K562 (cell line): ENCODE measurements at regions not wholly inside any gene's neighbourhood (a gene's known extent, or its start where the extent isn't known, plus 50 kb on each side); places are given as distances from the start of the nearest gene placed in this dataset.
A peak's percentile ranks its signal among the peaks of the same experiment; 100 is the strongest.

Experiments
- ATAC-seq: fragments of 200-7000 bp; cut with Tn5 transposase; 3 replicates; pipeline ENCODE4 v1.9.1; 2020; ENCODE audit warnings: moderate library complexity
- BruUV-seq: library from RNA; stranded (reverse); fragments of 400-500 nt; replicated peaks from 2 replicates; lab custom pipeline; 2021; lab: Mats Ljungman, UMichigan
- CTCF ChIA-PET: fragments of 300-600 bp; formaldehyde crosslinking; extraction: SDS; loops from one replicate; lab custom pipeline; 2021; ENCODE audit warnings: low intra/inter-chr PET ratio; lab: Yijun Ruan, JAX
- POLR2A ChIA-PET: fragments of 300-600, 350-650 bp; sonication (Branson Sonifier 250); formaldehyde crosslinking; extraction: SDS; loops from one replicate; lab custom pipeline; 2021; ENCODE audit warnings: antibody characterized with exemption, inconsistent platforms; lab: Yijun Ruan, JAX
- DNase-seq, 4 experiments: peaks; one replicate each; pipeline versions ENCODE4 v3.0.0 to v3.0.0-alpha.2; 2011 to 2018; ENCODE audit warnings: low spot score in 3 of 4, mixed read lengths in 3 of 4; ENCODE audit errors: extremely low read depth in 1 of 4
- FAIRE-seq: peaks from 2 replicates; lab custom pipeline; 2011; peaks lifted over from hg19 to GRCh38; lab: Jason Lieb, UNC
- H2AFZ ChIP-seq: 2 replicates; pipeline ENCODE4 v1.6.0; 2011; ENCODE audit warnings: low read depth, low read length, control low read depth, inconsistent platforms
- H3K27ac ChIP-seq: fragments of 200-600 bp; 3 replicates; pipeline ENCODE4 v1.8.0; 2011; ENCODE audit warnings: low read depth, mild to moderate bottlenecking, control low read depth, inconsistent platforms, low read length, moderate library complexity, mixed read lengths; ENCODE audit errors: extremely low read depth
- H3K27me3 ChIP-seq, 2 experiments: fragments of 300-600 bp in 1 of 2; 2 replicates in 1 of 2; 3 replicates in 1 of 2; pipeline versions ENCODE4 v1.6.0 to v1.8.0; 2011; ENCODE audit warnings: inconsistent platforms in 2 of 2, low read length in 2 of 2, mild to moderate bottlenecking in 1 of 2, mixed read lengths in 1 of 2, moderate library complexity in 1 of 2; ENCODE audit not compliant: control insufficient read depth in 2 of 2, insufficient read depth in 2 of 2
- H3K36me3 ChIP-seq: fragments of 300-600 bp; 3 replicates; pipeline ENCODE4 v1.8.0; 2011; ENCODE audit warnings: mild to moderate bottlenecking, low read length, inconsistent platforms; ENCODE audit not compliant: control insufficient read depth, insufficient read depth
- H3K4me1 ChIP-seq, 2 experiments: fragments of 200-600 bp in 1 of 2; replicated peaks in 1 of 2; 2 replicates in 1 of 2; 3 replicates in 1 of 2; pipeline versions ENCODE4 v1.5.1 to v1.8.0; 2011; ENCODE audit warnings: inconsistent platforms in 2 of 2, low read length in 2 of 2, mild to moderate bottlenecking in 1 of 2, mixed read lengths in 1 of 2, moderate library complexity in 1 of 2; ENCODE audit not compliant: control insufficient read depth in 2 of 2, insufficient read depth in 2 of 2
- H3K4me2 ChIP-seq: 2 replicates; pipeline ENCODE4 v1.6.1; 2011; ENCODE audit warnings: low read length, control low read depth, inconsistent platforms, mixed read lengths; ENCODE audit not compliant: insufficient read depth
- H3K4me3 ChIP-seq: fragments of 200-600 bp; sonication (generic), shearing (Covaris generic); 2 replicates; pipeline ENCODE4 v1.5.1; 2016; ENCODE audit warnings: control low read depth, inconsistent platforms
- H3K79me2 ChIP-seq: fragments of 200-600 bp; 3 replicates; pipeline ENCODE4 v1.8.0; 2011; ENCODE audit warnings: low read length, inconsistent platforms; ENCODE audit not compliant: control insufficient read depth, insufficient read depth
- H3K9ac ChIP-seq, 2 experiments: 2 replicates each; pipeline versions ENCODE4 v1.6.0 to v1.6.1; 2011; ENCODE audit warnings: low read depth in 2 of 2, low read length in 2 of 2, control low read depth in 1 of 2, inconsistent platforms in 1 of 2, mild to moderate bottlenecking in 1 of 2, mixed read lengths in 1 of 2; ENCODE audit not compliant: insufficient read depth in 1 of 2
- H3K9me1 ChIP-seq: one replicate; pipeline ENCODE4 v1.6.0; 2011; ENCODE audit warnings: inconsistent platforms, mild to moderate bottlenecking, low read length, moderate library complexity; ENCODE audit not compliant: control insufficient read depth, insufficient read depth
- H3K9me3 ChIP-seq: replicated peaks from 2 replicates; pipeline ENCODE4 v1.5.1; 2011; ENCODE audit warnings: low read depth, low read length, inconsistent platforms; ENCODE audit not compliant: control insufficient read depth, insufficient read depth
- H4K20me1 ChIP-seq: replicated peaks from 2 replicates; pipeline ENCODE4 v1.6.1; 2011; ENCODE audit warnings: low read length, inconsistent platforms, mixed read lengths; ENCODE audit not compliant: control insufficient read depth, insufficient read depth
- CAMTA2 ChIP-seq: fragments of 250-450 bp; sonication (Bioruptor Pico); conservative IDR thresholded peaks from 2 replicates; pipeline ENCODE4 v1.5.1; 2022
- CEBPZ ChIP-seq: fragments of 150-350 bp; IDR thresholded peaks from 2 replicates; pipeline ENCODE4 v1.6.1; 2014; ENCODE audit warnings: low read depth, mild to moderate bottlenecking, low read length, borderline replicate concordance
- ELF4 ChIP-seq: fragments of 450-650 bp; formaldehyde crosslinking; IDR thresholded peaks from 2 replicates; pipeline ENCODE4 v1.4.0; 2022; ENCODE audit warnings: missing genetic modification characterization
- HMGN3 ChIP-seq: IDR thresholded peaks from 2 replicates; pipeline ENCODE4 v1.6.1; 2011; ENCODE audit warnings: borderline replicate concordance, low read depth, mild to moderate bottlenecking, mixed read lengths, low read length; ENCODE audit not compliant: insufficient read length; ENCODE audit errors: extremely low read depth
- KDM1A ChIP-seq, 2 experiments: fragments of 450-650 bp; IDR thresholded peaks; 2 replicates each; pipeline ENCODE4 v1.6.1; 2016; ENCODE audit warnings: mild to moderate bottlenecking in 2 of 2
- MAFK ChIP-seq: IDR thresholded peaks from 2 replicates; pipeline ENCODE4 v1.6.1; 2011; ENCODE audit warnings: low read length, improper control_type of control experiment
- MEF2A ChIP-seq: IDR thresholded peaks from 2 replicates; pipeline ENCODE4 v1.6.1; 2011; ENCODE audit warnings: low read depth, mild to moderate bottlenecking, low read length, moderate library complexity; ENCODE audit not compliant: control insufficient read depth
- MXI1 ChIP-seq: IDR thresholded peaks from 2 replicates; pipeline ENCODE4 v1.6.1; 2011; ENCODE audit warnings: low read depth, mild to moderate bottlenecking, improper control_type of control experiment, low read length
- SMARCA4 ChIP-seq: fragments of 450-650 bp; IDR thresholded peaks from 2 replicates; pipeline ENCODE4 v1.6.1; 2016
- STAT5B ChIP-seq: fragments of 250-450 bp; sonication (Bioruptor Pico); IDR thresholded peaks from 2 replicates; pipeline ENCODE4 v1.8.0; 2021; ENCODE audit warnings: mild to moderate bottlenecking, inconsistent platforms
- THAP7 ChIP-seq: fragments of 250-450 bp; sonication (Bioruptor Pico); IDR thresholded peaks from 2 replicates; pipeline ENCODE4 v1.5.0; 2021
- ZKSCAN3 ChIP-seq: fragments of 250-450 bp; sonication (Bioruptor Pico); IDR thresholded peaks from 2 replicates; pipeline ENCODE4 v1.4.0; 2020
- ZNF12 ChIP-seq: sonication (generic); formaldehyde crosslinking; IDR thresholded peaks from 2 replicates; pipeline ENCODE4 v1.4.0; 2020; ENCODE audit warnings: mild to moderate bottlenecking, missing genetic modification reagents
- ZNF316 ChIP-seq: fragments of 450-650 bp; IDR thresholded peaks from 2 replicates; pipeline ENCODE4 v1.6.1; 2016
- ZNF830 ChIP-seq: fragments of 250-450 bp; sonication (Bioruptor Pico); IDR thresholded peaks from 2 replicates; pipeline ENCODE4 v1.5.0; 2021; ENCODE audit warnings: mild to moderate bottlenecking
- whole genome bisulfite sequencing: fragments of 100-300 bp; shearing (Covaris generic); methylation state at CpG from one replicate; pipeline ENCODE4 v1.1.6; 2016; ENCODE audit warnings: low coverage, mixed read lengths; ENCODE audit not compliant: insufficient coverage; ENCODE audit errors: missing lambda C conversion rate; 5-methylcytosine and 5-hydroxymethylcytosine counted together
- in situ Hi-C: fragments of 300-500 bp; cut with MboI; formaldehyde crosslinking; loops from 4 replicates; pipeline ENCODE4 v1.15.0; 2018; ENCODE audit warnings: inconsistent platforms, mixed read lengths
- intact Hi-C: fragments of 100-400 bp; cut with micrococcal nuclease; formaldehyde crosslinking; loops from 2 replicates; pipeline ENCODE4 v1.14.2; 2022

GRCh38 chrX:117215683-117216082 is 752.9 kb upstream of the CT83 start:
- intact Hi-C loops: no loop called here
- no peak overlapping the region for H2AFZ ChIP-seq
- no peak overlapping the region for H3K4me3 ChIP-seq
- DNase-seq: no peak
- 0% methylated on average over 1 of the region's 1 CpG for WGBS
- FAIRE-seq: no peak
- BruUV-seq: no TSS peak
- no peaks in the 10 kb centered on the region for H3K9me3 ChIP-seq
- TF ChIP-seq CEBPZ (no peak), MXI1 (no peak), KDM1A (IDR thresholded peaks at IDR 0.05) (no peak), SMARCA4 (no peak), ZKSCAN3 (CRISPR knock-in tag) (no peak), HMGN3 (no peak), MAFK (0 out of 2 replicates have a peak, but pooled peaks have one; percentile 24), ZNF830 (no peak), STAT5B (CRISPR knock-in tag) (no peak), ELF4 (CRISPR knock-in tag) (no peak), ZNF12 (CRISPR knock-in tag) (no peak), THAP7 (CRISPR knock-in tag) (no peak), CAMTA2 (CRISPR knock-in tag) (no peak), MEF2A (no peak), ZNF316 (peak; percentile 21; the same call in 1 of the 2 replicates)
- in situ Hi-C loops: no loop called here
- no peak overlapping the region for H3K4me2 ChIP-seq
- ChIA-PET CTCF (no interaction called here), POLR2A (no interaction called here)
- no peak for ATAC-seq
- H3K9ac ChIP-seq: no peak overlapping the region
- H3K4me1 ChIP-seq: no peaks in the 10 kb centered on the region
- no peaks in the 10 kb centered on the region for H3K9me1 ChIP-seq
- no peaks in the 10 kb centered on the region for H3K27me3 ChIP-seq
- H4K20me1 ChIP-seq: no peaks in the 10 kb centered on the region
- H3K36me3 ChIP-seq: no peaks in the 10 kb centered on the region
- no peaks in the 10 kb centered on the region for H3K79me2 ChIP-seq
- no peak overlapping the region for H3K27ac ChIP-seq
